Activated CD4-positive, CD25-positive, alpha-beta regulatory T cell treated with anti-CD3 and anti-CD28 coated beads, Interleukin-2, amount 50 U/mL, for 16 hours (primary cell): ENCODE measurements at regions not wholly inside any gene's neighbourhood (a gene's known extent, or its start where the extent isn't known, plus 50 kb on each side); places are given as distances from the start of the nearest gene placed in this dataset.

Source experiments
- DNase-seq: peaks from one replicate; pipeline ENCODE4 v3.0.0-alpha.2; 2020; ENCODE audit warnings: low read depth, low spot score

DNA sequence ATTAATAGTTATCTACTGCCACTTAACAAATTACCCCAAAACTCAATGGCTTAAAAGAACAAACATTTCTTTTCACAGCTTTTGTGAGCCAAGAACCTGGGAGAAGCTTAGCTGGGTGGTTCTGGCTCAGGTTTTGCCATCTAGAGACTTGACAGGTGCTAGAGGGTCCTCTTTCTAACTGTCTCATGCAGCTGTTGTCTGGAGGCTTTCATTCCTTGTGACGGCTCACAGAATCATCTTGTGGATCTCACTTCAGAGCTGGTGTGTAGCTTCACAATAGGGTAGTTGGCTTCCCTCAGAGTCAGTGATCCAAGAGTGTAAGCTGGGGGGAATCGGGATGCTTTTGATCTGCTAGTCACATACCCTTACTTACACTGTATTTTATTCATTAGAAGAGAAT, 81.2 kb upstream of the APC start:
- no peak for DNase-seq

- no peak for DNase-seq
These were observed 79.9 kb upstream of the APC start for GRCh38 chr5:112657804-112658203.

- DNase-seq: no peak
These were observed 77.3 kb upstream of the APC start for GRCh38 chr5:112660359-112660758.

DNA sequence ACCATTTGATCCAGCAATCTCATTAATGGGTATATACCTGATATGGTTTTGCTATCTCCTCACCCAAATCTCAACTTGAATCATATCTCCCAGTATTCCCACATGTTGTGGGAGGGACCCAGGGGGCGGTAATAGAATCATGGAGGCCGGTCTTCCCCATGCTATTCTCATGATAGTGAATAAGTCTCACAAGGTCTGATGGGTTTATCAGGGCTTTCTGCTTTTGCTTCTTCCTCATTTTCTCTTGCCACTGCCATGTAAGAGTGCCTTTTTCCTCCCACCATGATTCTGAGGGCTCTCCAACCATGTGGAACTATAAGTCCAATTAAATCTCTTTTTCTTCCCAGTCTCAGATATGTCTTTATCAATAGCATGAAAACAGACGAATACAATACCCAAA, 74.5 kb upstream of the APC start:
- no peak for DNase-seq

- no peak for DNase-seq
These were observed 69.7 kb upstream of the APC start for GRCh38 chr5:112668016-112668415.

- DNase-seq: no peak
These were observed 68.8 kb upstream of the APC start for GRCh38 chr5:112668911-112669310.

- DNase-seq: no peak
These were observed 68.2 kb upstream of the APC start for GRCh38 chr5:112669328-112669963.

DNA sequence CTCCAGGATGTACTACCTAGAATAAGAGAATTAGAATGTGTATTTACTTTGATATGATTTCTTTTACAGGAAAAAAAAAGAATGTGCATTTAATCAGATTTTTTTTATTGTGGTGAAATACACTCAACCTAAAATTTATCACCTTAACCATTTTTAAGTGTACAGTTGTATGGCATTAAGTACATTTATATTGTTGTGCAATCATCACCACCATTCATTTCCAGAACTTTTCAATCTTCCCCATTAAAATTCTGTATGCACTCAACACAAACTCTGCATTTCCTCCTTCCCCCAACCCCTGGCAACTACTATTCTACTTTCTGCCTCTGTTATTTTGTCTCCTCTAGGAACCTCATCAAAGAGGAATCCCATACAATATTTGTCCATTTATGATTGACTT, 66.0 kb upstream of the APC start:
- DNase-seq: no peak

DNA sequence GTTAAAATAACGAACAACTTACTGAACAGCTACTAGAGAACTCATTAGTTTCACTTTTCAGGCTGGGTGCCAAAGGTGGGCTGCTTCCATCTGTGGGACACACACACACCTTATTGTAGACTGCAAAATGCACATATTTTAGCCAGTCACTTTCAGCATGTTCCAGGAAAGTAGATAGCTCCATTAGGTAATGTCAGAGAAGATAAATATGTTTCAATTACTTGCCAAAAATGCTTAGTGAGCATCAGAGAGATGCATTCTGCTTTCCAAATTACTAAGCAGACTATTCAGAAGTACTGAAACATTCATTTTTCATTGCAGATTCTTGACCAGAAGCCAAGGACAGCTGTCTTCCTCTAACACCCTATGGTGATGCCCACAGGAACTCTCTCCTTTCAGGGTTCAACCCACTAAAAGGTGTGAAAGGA, 56.2 kb upstream of the APC start:
- no peak for DNase-seq

DNA sequence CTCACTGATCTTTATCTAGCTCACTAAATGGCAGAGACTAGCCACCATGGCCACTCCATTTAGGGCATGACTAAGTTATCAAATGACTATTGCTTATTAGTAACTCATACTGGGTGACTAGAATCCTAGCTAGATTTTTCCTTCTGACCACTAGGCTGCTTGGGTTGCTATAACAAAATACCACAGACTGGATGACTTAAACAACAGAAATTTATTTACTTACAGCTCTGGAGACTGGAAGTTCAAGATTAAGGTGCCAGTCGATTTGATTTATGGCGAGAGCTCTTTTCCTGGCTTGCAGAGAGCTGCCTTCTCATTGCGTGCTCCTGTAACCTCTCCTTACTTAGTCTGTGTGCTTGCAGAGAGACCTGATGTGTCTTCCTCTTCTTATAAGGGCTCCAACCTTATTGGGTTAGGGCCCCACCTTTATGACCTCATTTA, 55.0 kb upstream of the APC start:
- DNase-seq: no peak

GRCh38 chr5:112684121-112684520, 53.6 kb upstream of the APC start:
- DNase-seq: no peak

DNA sequence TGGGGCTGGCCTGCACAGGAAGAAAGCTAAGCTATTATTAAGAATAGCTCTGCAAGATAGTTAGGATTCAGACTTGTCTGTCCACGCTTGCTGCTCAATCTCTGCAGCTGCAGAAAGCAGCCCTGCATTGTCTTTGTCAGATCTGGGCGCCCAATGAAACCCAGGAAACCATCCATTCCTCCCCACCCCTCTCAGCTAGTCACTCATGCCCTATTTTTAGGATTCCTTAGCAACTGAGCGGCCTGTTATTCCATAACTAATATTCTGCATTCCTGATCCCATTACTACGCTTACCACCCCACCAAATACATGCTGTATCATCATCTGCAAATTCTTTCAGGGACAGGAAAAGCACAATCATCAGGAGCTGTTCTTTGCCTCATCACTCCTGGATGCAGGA, 52.9 kb upstream of the APC start:
- no peak for DNase-seq

GRCh38 chr5:112685386-112685785, 52.3 kb upstream of the APC start:
- DNase-seq: no peak

DNA sequence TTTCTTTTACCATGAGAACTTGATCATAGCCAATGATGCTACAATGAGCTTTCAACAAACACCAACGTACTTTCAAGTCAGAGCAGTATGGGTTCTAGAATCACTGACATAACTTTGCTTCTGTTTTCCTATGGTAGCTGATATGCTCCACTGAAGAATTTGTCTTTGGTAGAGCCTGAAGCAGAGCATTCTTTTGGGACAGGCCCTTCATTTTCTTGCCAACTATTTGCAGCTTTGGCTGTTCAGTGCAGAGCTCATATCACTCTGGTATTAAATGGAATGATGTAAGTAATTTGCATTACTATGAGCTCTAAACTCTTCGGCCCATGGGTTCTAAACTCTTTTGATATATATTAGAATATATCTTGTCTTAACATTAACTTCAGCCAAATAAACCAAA, 51.8 kb upstream of the APC start:
- DNase-seq: no peak

DNA sequence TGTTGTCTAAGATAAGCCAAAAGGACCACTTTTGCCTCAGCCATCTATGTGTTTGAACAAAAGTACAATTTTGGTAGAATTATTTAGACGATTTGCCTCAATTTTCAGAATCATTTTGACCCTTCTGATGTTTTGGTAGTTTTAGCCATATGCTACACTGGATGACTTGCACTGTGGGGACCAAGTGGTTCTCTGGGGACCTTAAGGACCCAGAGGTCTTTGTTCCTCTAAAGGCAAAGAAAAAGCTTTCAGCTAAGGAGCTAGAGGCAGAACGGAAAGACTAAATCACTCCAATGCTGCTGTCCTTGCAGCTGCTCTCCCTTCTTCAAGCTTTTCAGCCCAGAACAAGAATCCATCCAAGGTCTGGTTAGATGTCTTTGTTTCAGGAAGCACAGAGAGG, 51.0 kb upstream of the APC start:
- no peak for DNase-seq

DNA sequence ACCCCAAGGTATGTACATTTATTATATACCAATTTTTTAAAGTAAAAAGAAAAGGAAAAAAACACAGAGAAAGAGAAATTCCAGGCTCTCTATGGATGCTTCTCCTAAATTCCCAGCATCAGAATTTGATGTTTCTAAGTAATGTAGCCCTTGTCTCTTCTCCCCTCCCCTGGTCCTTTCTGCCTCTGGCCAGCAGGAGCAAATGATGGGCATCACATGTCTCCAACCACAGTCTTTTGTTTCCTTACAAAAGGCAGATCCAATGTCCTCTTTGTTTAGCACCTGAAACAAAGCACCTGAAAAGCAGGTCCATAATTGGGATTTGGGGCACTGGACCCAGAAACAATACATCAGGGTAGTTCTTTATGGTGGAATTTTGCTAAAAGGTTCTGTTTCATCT, 50.4 kb upstream of the APC start:
- DNase-seq: no peak
